HG03457 (cell line): ENCODE measurements at regions not wholly inside any gene's neighbourhood (a gene's known extent, or its start where the extent isn't known, plus 50 kb on each side); places are given as distances from the start of the nearest gene placed in this dataset.
A peak's percentile ranks its signal among the peaks of the same experiment; 100 is the strongest.
"Not testable (repeated sequence)": the region's sequence is repeated elsewhere in the genome, so short reads cannot be mapped to it uniquely, and the experiment has no call there.

Experiments
- ATAC-seq: cut with Tn5 transposase; IDR thresholded peaks from one replicate; pipeline ENCODE4 v1.9.1; 2021; ENCODE audit warnings: moderate number of reproducible peaks; ENCODE audit not compliant: unreplicated experiment

DNA sequence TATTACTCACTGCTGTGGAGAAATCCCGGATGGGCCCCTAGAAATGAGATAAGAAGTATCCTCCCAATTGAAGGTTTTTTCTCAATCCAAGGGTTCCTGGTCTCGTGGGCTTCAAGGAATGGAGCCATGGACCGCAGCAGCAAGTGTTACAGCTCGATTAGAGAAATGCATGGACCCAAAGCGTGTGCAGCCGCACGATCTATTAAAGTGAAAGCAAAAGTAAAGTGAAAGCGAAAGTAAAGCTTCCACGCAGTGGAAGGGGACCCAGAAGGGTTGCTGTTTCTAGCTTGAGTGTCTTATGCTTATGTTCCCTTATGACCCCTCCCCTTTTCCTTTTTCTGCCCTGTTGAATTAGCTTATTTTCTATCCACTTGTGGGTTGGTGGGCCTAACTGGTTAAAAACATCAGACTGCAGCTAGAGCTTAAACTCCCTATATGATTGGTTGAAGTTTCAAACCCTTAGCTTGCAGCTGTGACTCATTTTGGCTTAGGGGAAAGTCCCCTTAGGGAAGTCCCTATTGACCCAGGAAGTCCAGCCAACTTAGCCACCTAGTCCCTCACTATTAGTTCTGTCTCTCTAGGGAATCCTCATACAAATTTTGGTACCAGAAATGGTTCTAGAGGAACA, 1111.8 kb downstream of the TAF11L14 start:
- ATAC-seq: peak; percentile 76

GRCh38 chr5:18749763-18750162, 1115.5 kb downstream of the TAF11L14 start:
- peak; percentile 26 for ATAC-seq

GRCh38 chr5:18752317-18752716, 1118.1 kb downstream of the TAF11L14 start:
- no peak for ATAC-seq

DNA sequence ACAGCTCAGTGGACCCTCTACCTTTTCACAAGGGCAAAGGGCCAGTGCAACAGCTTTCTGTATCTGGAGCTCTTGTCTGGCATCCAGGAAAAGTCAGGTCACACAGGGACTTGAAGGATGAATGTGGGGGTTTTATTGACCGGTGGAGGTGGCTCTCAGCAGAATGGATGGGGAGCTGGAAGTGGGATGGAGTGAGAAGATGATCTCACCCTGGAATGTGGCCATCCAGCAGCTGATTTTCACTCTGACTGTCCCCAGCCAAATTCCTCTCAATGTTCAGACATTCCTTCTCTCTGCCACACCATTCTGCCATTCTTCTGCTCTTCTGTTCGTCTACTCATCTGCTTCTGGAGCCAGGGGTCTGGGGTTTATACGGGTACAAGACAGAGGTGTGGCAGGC, 1119.9 kb downstream of the TAF11L14 start:
- no peak for ATAC-seq

DNA sequence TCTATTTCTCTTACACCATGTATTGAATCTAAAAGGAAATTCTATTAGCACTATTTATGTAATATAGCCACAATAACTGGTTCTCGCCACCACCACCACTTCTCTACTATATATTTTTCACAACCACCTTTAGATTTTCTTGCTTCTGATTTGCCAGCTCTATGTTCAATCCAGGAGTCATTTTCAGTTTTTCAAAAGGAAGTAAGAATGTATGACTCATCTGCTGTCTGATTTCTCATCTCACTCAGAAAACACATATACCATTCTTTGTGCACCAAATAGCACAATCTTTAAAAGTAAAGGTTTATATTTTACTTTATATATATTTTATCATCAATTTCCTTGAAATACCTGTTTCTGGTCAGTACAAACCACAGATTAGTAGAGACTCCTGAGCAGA, 1127.5 kb downstream of the TAF11L14 start:
- ATAC-seq: no peak

- no peak for ATAC-seq
These were observed 1129.9 kb downstream of the TAF11L14 start for GRCh38 chr5:18764161-18764560.

GRCh38 chr5:18765304-18765703, 1131.0 kb downstream of the TAF11L14 start:
- ATAC-seq: no peak

DNA sequence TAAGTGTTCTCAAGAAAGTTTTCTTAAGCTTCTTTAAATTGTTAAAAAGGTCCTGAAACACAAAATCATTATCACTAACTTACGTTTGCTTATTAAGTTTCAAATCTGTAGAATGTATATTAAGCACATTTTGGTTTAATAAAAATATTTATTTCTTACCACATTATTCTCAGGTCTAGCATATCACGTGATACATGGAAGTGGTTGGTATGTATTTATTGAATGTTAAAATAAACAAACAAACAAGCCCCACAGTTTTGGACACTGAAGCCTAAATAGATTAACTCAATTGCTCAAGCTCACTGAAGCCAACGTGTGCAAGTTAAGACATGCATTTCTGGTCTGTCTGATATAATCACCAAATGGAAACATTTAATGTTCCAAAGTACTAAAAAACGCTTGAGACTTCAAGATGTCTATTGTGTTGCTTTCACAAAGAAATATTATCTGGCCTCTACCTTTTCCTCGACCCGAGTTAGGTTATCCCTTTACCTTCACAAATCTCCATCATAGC, 1136.9 kb downstream of the TAF11L14 start:
- ATAC-seq: no peak

GRCh38 chr5:18772475-18772874, 1138.2 kb downstream of the TAF11L14 start:
- no peak for ATAC-seq

- ATAC-seq: no peak
These were observed 1144.0 kb downstream of the TAF11L14 start for GRCh38 chr5:18778225-18778624.

- ATAC-seq: no peak
These were observed 1155.1 kb downstream of the TAF11L14 start for GRCh38 chr5:18789218-18789998.

DNA sequence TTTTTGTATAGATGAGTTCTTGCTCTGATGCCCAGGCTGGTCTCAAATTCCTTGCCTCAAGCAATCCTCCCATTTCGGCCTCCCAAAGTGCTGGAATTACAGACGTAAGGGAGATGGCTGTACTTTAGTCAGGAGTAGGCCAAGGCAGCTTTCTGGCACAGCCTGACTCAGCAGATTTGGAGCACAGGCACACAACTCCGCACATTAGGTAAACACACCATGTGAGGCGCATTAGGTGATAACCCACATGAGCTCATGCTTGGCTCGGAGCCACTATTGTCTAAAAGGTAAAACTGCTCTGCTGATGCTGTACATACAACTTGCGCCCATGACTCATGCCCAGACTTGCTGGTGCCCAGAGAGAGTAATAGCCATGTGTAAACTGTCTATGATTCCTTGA, 1157.9 kb downstream of the TAF11L14 start:
- ATAC-seq: no peak

- no peak for ATAC-seq
These were observed 1163.0 kb downstream of the TAF11L14 start for GRCh38 chr5:18797222-18797621.

GRCh38 chr5:18798058-18798457, 1163.8 kb downstream of the TAF11L14 start:
- ATAC-seq: no peak

GRCh38 chr5:18799482-18800128, 1165.3 kb downstream of the TAF11L14 start:
- ATAC-seq: no peak

GRCh38 chr5:18800293-18801025, 1166.2 kb downstream of the TAF11L14 start:
- no peak for ATAC-seq

DNA sequence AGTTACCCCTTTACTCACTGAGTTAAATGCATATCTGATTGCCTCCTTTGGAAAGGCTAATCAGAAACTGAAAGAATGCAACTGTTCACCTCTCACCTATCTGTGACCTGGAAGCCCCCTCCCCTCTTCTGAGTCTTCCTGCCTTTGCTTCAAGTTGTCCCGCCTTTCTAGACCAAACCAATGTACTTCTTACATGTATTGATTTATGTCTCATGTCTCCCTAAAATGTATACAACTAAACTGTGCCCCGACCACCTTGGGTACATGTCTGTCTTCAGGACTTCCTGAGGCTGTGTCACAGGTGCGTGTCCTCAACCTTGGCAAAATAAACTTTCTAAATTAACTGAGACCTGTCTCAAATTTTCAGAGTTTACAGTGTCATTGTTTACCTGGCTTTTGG, 1167.2 kb downstream of the TAF11L14 start:
- ATAC-seq: not testable (repeated sequence)

DNA sequence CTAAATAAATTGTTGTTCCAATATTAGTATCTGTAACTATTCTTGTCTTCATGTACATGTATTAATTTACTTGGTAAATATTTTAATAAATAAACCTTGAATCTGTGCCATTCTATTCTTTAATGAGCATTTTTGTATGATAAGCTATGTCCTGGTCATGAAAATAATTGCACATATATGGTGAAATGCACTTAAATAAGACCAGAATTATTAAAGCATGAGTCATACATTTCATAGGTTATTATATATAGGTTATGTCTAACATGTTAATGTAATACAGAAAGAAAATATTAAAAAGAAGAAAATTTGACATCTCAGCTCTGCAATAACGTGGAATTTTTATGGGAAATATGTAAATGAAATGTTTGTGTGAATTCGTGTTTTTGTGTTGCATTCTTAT, 1168.1 kb downstream of the TAF11L14 start:
- ATAC-seq: no peak

DNA sequence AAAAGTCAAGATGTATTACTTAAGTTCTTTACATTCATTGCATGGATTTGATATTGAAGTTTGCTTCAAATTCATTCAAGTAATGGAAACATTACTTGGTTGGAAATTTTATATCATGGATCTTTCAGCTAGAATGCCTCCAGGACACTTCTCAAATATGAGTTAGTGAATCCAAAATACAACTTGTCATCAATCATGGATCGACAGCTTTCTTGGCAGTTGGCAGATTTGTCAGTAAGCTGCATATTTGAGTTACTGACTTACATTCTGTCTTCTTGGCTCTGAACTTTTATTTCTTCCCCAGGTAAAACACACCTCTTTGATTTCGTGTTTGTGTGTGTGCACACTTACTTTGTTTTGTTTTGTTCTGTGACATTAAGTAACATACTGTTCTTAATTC, 1171.1 kb downstream of the TAF11L14 start:
- no peak for ATAC-seq

DNA sequence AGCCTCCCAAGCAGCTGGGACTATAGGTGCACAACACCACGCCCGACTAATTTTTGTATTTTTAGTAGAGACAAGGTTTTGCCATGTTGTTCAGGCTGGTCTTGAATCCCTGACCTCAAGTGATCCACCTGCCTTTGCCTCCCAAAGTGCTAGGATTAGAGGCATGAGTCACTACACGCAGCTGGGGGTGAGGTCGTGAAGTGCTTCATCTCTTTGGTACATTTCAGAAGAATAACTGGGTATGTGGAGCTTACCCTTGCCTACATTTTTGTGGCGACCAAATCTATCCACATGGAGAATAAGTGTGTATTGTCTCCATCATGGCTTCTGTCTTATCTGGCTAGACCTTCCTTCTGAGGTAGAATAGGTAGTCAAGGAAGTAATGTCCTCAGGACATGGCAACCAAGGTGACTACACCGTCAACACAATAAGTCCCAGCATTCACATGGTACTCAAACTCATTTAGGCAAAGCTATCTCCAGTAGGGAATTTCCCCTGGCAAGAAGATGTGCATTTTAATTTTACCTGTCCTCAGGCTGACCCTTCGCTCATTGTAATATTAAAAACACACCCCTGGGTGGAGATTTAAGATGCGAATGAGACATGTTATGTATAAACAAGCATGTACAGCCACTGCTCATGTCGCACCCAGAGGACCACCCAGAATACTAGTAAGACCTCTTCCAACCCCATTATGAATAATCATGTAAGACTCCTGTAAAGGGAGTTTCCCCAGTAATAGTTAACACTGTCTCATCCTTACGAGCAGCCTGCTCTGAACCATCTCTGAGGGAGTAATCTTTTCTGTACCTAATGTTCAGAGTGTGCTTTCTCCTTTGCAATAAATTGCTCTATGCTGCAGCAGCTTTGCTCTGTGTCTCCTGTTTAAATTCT, 1173.2 kb downstream of the TAF11L14 start:
- ATAC-seq: no peak
